Liver (tissue), 8 donors: ENCODE measurements at regions not wholly inside any gene's neighbourhood (a gene's known extent, or its start where the extent isn't known, plus 50 kb on each side); places are given as distances from the start of the nearest gene placed in this dataset.

Experiments used
- DNase-seq: peaks from one replicate; pipeline ENCODE4 v3.0.0-alpha.2; 2017; ENCODE audit warnings: low spot score
- H3K27ac ChIP-seq, 2 donors: one replicate each; pipeline ENCODE4 v1.7.0; 2013; ENCODE audit warnings: inconsistent platforms in 2 of 2, low read length in 2 of 2, control low read depth in 1 of 2, low read depth in 1 of 2, mild to moderate bottlenecking in 1 of 2
- H3K27me3 ChIP-seq, 4 donors: one replicate each; pipeline versions ENCODE4 v1.6.1 to v1.7.0; 2013; ENCODE audit warnings: low read length in 3 of 4, inconsistent platforms in 1 of 4, mild to moderate bottlenecking in 1 of 4, moderate library complexity in 1 of 4; ENCODE audit not compliant: control insufficient read depth in 4 of 4, insufficient read depth in 4 of 4
- H3K36me3 ChIP-seq, 4 donors: one replicate each; pipeline versions ENCODE4 v1.6.1 to v1.7.0; 2013; ENCODE audit warnings: low read length in 3 of 4, mild to moderate bottlenecking in 3 of 4, low read depth in 1 of 4, moderate library complexity in 1 of 4; ENCODE audit not compliant: control insufficient read depth in 4 of 4, insufficient read depth in 3 of 4
- H3K4me1 ChIP-seq, 4 donors: one replicate each; pipeline versions ENCODE4 v1.6.1 to v1.7.0; 2013; ENCODE audit warnings: low read length in 3 of 4, mild to moderate bottlenecking in 3 of 4, moderate library complexity in 1 of 4; ENCODE audit not compliant: control insufficient read depth in 4 of 4, insufficient read depth in 4 of 4
- H3K4me3 ChIP-seq, 3 donors: one replicate each; pipeline versions ENCODE4 v1.6.1 to v1.7.0; 2013; ENCODE audit warnings: low read length in 3 of 3, control low read depth in 1 of 3, low read depth in 1 of 3, mild to moderate bottlenecking in 1 of 3
- H3K9ac ChIP-seq, 2 donors: one replicate each; pipeline ENCODE4 v1.7.0; 2013; ENCODE audit warnings: low read length in 2 of 2, mild to moderate bottlenecking in 2 of 2, moderate library complexity in 2 of 2, control low read depth in 1 of 2, low read depth in 1 of 2
- H3K9me3 ChIP-seq, 4 donors: one replicate each; pipeline versions ENCODE4 v1.6.1 to v1.7.0; 2013; ENCODE audit warnings: low read length in 3 of 4; ENCODE audit not compliant: control insufficient read depth in 4 of 4
- FOXA1 ChIP-seq: IDR thresholded peaks from 2 replicates; pipeline ENCODE4 v1.6.1; 2016; ENCODE audit warnings: antibody characterized with exemption
- FOXA2 ChIP-seq: IDR thresholded peaks from 2 replicates; pipeline ENCODE4 v1.6.1; 2016; ENCODE audit warnings: antibody characterized with exemption
- GABPA ChIP-seq, 2 donors: IDR thresholded peaks in 1 of 2; conservative IDR thresholded peaks in 1 of 2; 2 replicates each; pipeline ENCODE4 v1.6.1; 2016; ENCODE audit warnings: antibody characterized with exemption in 2 of 2, mild to moderate bottlenecking in 1 of 2, moderate library complexity in 1 of 2
- HNF4A ChIP-seq, 2 donors: conservative IDR thresholded peaks; 2 replicates each; pipeline ENCODE4 v1.6.1; 2016; ENCODE audit warnings: antibody characterized with exemption in 2 of 2, mild to moderate bottlenecking in 2 of 2
- HNF4G ChIP-seq: IDR thresholded peaks from 2 replicates; pipeline ENCODE4 v1.6.1; 2016; ENCODE audit warnings: antibody characterized with exemption
- JUND ChIP-seq, 2 donors: IDR thresholded peaks; 2 replicates each; pipeline ENCODE4 v1.6.1; 2016; ENCODE audit warnings: antibody characterized with exemption in 2 of 2
- MAX ChIP-seq: IDR thresholded peaks from 2 replicates; pipeline ENCODE4 v1.6.1; 2016; ENCODE audit warnings: antibody characterized with exemption
- NR2F2 ChIP-seq: IDR thresholded peaks from 2 replicates; pipeline ENCODE4 v1.6.1; 2016; ENCODE audit warnings: antibody characterized with exemption
- RAD21 ChIP-seq, 2 donors: IDR thresholded peaks; 2 replicates each; pipeline ENCODE4 v1.6.1; 2016; ENCODE audit warnings: antibody characterized with exemption in 2 of 2, mild to moderate bottlenecking in 2 of 2
- RXRA ChIP-seq, 2 donors: IDR thresholded peaks; 2 replicates each; pipeline ENCODE4 v1.6.1; 2017 to 2018; ENCODE audit warnings: antibody characterized with exemption in 2 of 2, mild to moderate bottlenecking in 1 of 2
- SP1 ChIP-seq: IDR thresholded peaks from 2 replicates; pipeline ENCODE4 v1.6.1; 2018; ENCODE audit warnings: antibody characterized with exemption, mild to moderate bottlenecking
- TAF1 ChIP-seq: conservative IDR thresholded peaks from 2 replicates; pipeline ENCODE4 v1.6.1; 2016; ENCODE audit warnings: antibody characterized with exemption, mild to moderate bottlenecking
- YY1 ChIP-seq: IDR thresholded peaks from 2 replicates; pipeline ENCODE4 v1.6.1; 2016; ENCODE audit warnings: antibody characterized with exemption, mild to moderate bottlenecking
- ZBTB33 ChIP-seq: IDR thresholded peaks from 2 replicates; pipeline ENCODE4 v1.6.1; 2016; ENCODE audit warnings: antibody characterized with exemption
- WGBS: extraction: QIAGEN DNeasy Blood & Tissue Kit; methylation state at CpG from one replicate; pipeline ENCODE4 v1.1.7; 2013; 5-methylcytosine and 5-hydroxymethylcytosine counted together
- TF ChIP-seq, protein P1 (sequence below): IDR thresholded peaks from 2 replicates; pipeline ENCODE4 v1.6.1; 2016; ENCODE audit warnings: antibody characterized with exemption, mild to moderate bottlenecking
- TF ChIP-seq, protein P2 (sequence below): fragments of 150-350 bp; IDR thresholded peaks from 2 replicates; pipeline ENCODE4 v1.5.1; 2017; ENCODE audit warnings: improper control_type of control experiment, low read depth, low read length; ENCODE audit not compliant: missing input control
- TF ChIP-seq, protein P3 (sequence below): IDR thresholded peaks from 2 replicates; pipeline ENCODE4 v1.6.1; 2016; ENCODE audit warnings: antibody characterized with exemption
- donor health status: healthy.
- donor health status: healthy.
- donor health status: healthy.
- donor health status: healthy.
- donor health status: healthy.

GRCh38 chr7:52302765-52303520, 732.5 kb upstream of the POM121L12 start:
- Histone ChIP-seq H3K27ac (no peak overlapping the region), H3K27me3 (no peaks in the 10 kb centered on the region), H3K9ac (no peak overlapping the region), H3K9me3 (no peaks in the 10 kb centered on the region), H3K4me1 (no peaks in the 10 kb centered on the region), H3K36me3 (no peaks in the 10 kb centered on the region), H3K4me3 (no peak overlapping the region)
- TF ChIP-seq, protein P1, sequence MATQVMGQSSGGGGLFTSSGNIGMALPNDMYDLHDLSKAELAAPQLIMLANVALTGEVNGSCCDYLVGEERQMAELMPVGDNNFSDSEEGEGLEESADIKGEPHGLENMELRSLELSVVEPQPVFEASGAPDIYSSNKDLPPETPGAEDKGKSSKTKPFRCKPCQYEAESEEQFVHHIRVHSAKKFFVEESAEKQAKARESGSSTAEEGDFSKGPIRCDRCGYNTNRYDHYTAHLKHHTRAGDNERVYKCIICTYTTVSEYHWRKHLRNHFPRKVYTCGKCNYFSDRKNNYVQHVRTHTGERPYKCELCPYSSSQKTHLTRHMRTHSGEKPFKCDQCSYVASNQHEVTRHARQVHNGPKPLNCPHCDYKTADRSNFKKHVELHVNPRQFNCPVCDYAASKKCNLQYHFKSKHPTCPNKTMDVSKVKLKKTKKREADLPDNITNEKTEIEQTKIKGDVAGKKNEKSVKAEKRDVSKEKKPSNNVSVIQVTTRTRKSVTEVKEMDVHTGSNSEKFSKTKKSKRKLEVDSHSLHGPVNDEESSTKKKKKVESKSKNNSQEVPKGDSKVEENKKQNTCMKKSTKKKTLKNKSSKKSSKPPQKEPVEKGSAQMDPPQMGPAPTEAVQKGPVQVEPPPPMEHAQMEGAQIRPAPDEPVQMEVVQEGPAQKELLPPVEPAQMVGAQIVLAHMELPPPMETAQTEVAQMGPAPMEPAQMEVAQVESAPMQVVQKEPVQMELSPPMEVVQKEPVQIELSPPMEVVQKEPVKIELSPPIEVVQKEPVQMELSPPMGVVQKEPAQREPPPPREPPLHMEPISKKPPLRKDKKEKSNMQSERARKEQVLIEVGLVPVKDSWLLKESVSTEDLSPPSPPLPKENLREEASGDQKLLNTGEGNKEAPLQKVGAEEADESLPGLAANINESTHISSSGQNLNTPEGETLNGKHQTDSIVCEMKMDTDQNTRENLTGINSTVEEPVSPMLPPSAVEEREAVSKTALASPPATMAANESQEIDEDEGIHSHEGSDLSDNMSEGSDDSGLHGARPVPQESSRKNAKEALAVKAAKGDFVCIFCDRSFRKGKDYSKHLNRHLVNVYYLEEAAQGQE: no peak
- TF ChIP-seq RAD21 (IDR thresholded peaks at IDR 0.05) (no peak), SP1 (no peak), TAF1 (no peak), MAX (no peak), FOXA2 (no peak), FOXA1 (no peak), ZBTB33 (no peak), HNF4A (conservative IDR thresholded peaks at IDR 0.05) (no peak), JUND (IDR thresholded peaks at IDR 0.05) (no peak), YY1 (no peak), GABPA (IDR thresholded peaks at IDR 0.05 in 1 of 2, conservative IDR thresholded peaks at IDR 0.05 in 1 of 2) (no peak), RXRA (IDR thresholded peaks at IDR 0.05) (no peak), NR2F2 (no peak), HNF4G (no peak)
- TF ChIP-seq, protein P2, sequence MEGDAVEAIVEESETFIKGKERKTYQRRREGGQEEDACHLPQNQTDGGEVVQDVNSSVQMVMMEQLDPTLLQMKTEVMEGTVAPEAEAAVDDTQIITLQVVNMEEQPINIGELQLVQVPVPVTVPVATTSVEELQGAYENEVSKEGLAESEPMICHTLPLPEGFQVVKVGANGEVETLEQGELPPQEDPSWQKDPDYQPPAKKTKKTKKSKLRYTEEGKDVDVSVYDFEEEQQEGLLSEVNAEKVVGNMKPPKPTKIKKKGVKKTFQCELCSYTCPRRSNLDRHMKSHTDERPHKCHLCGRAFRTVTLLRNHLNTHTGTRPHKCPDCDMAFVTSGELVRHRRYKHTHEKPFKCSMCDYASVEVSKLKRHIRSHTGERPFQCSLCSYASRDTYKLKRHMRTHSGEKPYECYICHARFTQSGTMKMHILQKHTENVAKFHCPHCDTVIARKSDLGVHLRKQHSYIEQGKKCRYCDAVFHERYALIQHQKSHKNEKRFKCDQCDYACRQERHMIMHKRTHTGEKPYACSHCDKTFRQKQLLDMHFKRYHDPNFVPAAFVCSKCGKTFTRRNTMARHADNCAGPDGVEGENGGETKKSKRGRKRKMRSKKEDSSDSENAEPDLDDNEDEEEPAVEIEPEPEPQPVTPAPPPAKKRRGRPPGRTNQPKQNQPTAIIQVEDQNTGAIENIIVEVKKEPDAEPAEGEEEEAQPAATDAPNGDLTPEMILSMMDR: no peak
- TF ChIP-seq, protein P3, sequence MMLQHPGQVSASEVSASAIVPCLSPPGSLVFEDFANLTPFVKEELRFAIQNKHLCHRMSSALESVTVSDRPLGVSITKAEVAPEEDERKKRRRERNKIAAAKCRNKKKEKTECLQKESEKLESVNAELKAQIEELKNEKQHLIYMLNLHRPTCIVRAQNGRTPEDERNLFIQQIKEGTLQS: no peak
- no peak for DNase-seq
- WGBS: 88% methylated on average over 31 of the region's 31 CpGs
